ENCODE measurements at regions not wholly inside any gene's neighbourhood (a gene's known extent, or its start where the extent isn't known, plus 50 kb on each side); places are given as distances from the start of the nearest gene placed in this dataset.
"Not testable (repeated sequence)": the region's sequence is repeated elsewhere in the genome, so short reads cannot be mapped to it uniquely, and the experiment has no call there.

DNA sequence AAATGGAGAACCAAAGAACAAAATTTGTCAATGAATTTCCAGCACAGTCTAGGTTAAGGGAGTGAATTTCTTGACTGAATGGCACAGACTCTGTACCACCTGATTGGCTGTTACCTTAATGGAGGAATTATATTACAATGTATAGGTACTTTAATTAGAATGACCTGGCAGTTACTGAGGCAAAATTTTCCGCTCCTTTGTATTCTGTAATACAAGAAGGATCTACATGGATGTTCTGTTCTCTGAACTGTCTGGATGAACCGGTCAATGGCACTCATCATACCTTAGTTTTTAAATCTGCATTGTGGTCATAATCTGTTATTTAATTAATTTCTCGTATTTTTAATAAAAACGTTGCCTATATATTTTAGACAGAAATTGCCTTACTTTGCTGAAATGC is 72.3 kb upstream of the PLEKHM1 start:
- TF ChIP-seq, protein P1, sequence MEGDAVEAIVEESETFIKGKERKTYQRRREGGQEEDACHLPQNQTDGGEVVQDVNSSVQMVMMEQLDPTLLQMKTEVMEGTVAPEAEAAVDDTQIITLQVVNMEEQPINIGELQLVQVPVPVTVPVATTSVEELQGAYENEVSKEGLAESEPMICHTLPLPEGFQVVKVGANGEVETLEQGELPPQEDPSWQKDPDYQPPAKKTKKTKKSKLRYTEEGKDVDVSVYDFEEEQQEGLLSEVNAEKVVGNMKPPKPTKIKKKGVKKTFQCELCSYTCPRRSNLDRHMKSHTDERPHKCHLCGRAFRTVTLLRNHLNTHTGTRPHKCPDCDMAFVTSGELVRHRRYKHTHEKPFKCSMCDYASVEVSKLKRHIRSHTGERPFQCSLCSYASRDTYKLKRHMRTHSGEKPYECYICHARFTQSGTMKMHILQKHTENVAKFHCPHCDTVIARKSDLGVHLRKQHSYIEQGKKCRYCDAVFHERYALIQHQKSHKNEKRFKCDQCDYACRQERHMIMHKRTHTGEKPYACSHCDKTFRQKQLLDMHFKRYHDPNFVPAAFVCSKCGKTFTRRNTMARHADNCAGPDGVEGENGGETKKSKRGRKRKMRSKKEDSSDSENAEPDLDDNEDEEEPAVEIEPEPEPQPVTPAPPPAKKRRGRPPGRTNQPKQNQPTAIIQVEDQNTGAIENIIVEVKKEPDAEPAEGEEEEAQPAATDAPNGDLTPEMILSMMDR (IDR thresholded peaks at IDR 0.05) = not testable (repeated sequence)
- not testable (repeated sequence) for TF ChIP-seq POLR2AphosphoS5 (IDR thresholded peaks at IDR 0.05); POLR2A (IDR thresholded peaks at IDR 0.05; ENCODE audit: low read depth)
